ENCODE measurements at regions not wholly inside any gene's neighbourhood (a gene's known extent, or its start where the extent isn't known, plus 50 kb on each side); places are given as distances from the start of the nearest gene placed in this dataset.
A peak's percentile ranks its signal among the peaks of the same experiment; 100 is the strongest.
"Not testable (repeated sequence)": the region's sequence is repeated elsewhere in the genome, so short reads cannot be mapped to it uniquely, and the experiment has no call there.

DNA sequence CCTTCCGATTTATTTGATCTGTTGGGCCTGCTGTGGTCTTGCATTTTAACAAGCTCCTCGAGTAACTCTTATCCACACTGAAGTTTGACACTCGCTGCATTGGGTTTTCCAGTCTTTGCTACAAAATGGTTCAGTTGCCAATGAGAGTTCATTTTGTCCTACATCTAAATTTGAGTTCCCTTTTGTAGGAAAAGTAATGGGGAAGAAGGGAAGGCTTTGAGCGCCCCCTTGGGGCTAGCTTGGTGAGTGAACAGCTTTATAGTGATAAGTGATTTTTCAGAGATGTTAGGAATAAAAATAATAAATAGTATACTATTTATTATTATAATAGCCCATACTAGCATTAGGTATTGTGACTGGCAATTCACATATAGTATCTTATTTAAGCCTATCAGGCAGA, 89.9 kb upstream of the GNAQ start:
- peak; percentile 65 to 75 for DNase-seq

DNA sequence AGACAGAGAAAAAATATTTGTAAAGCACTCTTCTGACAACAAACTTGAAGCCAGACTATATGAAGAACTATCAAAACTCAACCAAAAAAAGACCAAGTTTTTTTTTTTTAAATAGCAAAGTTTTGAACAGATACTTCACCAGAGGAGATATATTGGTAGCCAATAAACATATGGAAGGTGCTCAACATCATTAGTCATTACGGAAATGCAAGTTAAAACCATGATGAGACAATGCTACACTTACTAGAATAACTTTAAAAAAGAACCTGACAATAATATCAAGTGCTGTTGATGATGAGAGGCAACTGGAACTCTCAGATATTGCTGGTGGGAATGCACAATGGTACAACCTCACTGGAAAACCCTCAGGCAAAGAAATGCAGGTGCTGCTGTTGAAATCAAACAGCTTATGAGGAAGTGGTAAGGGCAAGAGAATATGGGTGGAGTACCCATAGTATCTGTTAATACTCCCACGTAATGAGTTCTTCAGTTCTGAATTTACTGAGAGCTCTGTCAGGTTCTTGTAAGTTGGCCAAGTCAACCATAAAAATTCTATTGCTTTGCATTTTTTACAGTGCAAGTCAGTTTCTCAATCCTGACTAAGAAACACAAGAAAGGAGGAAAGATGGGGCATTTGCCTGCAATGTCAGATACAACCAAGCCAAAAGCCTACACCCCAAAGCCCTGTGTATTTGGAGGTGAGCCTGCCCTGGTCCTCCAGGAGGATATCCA, 87.3 kb upstream of the GNAQ start:
- DNase-seq = no peak

DNA sequence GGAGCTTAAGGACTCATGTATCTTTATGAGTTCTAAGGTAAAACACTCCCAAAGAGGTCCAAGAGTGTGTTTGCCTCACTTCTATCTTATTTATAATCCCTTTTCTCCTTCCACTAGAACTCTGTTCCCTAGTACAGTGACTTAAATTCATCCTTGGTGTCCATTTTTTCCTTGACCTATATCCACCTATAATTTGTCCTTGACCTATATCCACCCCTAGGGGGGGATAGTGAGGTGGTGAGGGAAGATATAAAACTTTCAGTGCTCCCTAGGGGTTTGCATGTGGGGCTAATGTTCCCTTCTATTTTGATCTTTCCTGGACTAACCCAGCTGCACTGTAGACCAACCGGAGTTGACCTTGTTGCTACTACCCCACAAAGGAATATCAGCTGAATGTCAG, 83.5 kb upstream of the GNAQ start:
- DNase-seq = no peak

DNA sequence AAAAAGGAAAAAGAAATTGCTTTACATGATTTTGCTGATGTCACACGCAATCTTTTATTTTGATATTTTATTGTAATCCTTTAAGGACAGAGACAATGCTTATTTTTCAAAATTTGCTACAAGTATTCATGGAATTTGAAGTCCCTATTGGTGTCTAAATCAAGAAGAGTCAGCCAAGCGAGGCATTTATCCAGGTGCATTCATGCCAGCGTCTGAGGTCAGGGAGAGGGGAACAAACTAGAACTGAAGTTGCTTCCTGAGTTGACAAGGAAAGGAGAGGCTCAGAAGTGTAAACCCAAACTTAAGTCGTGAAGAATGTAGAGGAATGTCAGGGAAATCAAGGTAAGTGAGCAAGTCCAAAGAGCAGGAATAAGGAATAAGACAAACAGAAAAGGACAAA, 83.0 kb upstream of the GNAQ start:
- DNase-seq = no peak

DNA sequence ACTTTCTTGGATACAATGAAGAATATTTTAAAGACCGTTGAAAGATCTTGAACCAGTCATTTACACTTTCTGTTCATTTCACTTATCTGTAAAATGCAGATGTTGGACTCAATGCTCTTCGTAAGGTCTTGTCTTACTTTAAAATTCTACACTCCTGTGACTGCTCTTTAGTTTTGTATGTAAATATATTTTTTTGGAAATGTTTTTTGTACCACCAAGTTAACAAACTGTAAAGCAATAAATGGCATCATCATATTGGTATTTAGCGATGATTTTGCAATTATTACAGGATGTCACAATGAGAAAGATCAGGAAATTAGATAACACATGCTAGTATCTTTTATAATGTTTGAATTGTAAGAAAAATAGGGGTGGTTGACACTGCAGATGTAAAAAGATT, 80.8 kb upstream of the GNAQ start:
- no peak for DNase-seq

DNA sequence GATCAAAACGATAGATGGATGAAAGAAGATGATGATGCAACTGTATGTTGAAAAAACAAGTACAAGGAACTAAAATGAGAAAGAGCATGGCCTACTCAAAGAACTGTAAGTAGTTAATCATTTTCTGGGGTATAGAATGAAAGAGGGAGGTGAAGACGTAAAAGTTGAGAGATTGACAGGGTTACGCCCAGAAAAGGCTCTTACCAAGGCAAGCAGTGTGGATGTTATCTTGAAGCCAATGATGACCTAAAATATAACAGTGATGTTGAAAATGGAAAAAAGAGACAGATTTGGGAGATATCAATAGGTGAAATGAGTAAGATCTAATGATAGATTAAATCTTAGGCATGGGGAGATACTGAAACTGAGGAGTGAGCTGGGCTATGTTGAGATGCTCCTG, 80.4 kb upstream of the GNAQ start:
- DNase-seq = no peak

DNA sequence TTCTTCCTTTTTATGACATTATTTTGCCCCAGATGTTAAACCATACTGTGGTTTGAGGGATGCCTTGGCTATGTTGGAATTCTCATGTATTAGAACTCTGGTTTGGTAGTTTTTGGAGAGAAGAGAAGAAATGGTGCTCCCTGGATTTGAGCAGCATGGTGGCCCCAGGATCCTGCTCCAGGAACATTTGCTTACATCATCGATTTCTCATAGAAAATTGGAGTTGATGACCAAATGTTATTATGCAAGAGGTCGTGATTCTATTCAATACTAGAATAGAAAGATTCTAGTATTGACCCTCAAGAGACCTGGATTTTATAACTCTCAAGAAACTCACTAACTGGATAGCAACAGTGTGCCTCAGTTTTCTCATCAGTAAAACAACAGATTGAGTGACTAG, 77.5 kb upstream of the GNAQ start:
- DNase-seq = no peak

DNA sequence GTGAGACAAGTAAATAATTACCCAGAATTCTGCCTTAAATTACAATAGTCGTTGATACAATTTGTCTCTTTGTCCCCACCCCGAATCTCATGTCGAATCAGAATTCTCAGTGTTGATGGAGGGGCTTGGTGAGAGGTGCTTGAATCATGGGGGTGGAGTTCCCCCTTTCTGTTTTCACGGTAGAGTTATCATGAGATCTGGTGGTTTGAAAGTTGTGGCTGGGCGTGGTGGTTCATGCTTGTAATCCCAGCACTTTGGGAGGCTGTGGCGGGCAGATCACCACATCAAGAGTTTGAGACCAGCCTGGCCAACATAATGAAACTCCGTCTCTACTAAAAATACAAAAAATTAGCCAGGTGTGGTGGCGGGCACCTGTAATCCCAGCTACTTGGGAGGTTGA, 75.0 kb upstream of the GNAQ start:
- DNase-seq = peak in 1 of 2 donors; percentile 27

DNA sequence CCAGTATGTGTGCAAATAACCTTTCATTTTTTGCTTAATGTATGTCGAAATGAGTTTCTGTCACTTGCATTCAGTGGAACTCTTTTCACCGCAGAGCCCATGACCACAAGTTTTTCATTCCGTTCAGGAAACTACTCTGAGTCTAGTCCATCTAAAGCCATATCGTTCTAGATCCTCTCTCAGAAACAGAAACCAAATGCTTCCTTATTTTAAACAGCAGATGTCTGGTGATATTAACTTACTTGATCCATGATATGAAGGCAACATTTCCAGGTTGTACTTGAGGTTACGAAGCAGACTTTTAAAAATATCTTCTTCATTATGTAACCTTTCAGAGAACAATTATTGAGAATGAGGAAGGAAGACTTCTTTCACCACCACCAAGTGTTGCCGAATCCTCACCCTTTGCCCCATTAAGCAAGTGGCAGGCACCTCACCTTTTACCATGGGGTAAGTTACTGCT, 72.4 kb upstream of the GNAQ start:
- peak in 1 of 2 donors; percentile 24 for DNase-seq

DNA sequence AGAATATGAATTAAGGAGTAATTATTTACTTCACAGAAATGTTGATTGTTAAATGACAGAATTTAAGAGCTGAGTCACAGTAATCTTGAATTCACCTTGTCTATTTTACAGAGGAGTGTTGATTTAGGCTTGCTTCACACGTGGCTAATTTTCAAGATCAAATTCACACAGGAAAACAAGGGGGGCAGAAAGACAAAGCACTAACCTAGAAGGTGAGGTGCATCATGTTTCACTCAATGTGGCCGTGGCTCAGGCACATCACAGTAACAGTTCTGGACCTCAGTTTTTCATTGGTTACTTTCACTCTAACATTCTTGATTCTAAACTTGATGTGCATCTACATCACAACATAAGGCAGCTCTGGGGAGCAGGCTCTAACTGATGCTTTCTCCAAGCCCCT, 69.6 kb upstream of the GNAQ start:
- no peak for DNase-seq

DNA sequence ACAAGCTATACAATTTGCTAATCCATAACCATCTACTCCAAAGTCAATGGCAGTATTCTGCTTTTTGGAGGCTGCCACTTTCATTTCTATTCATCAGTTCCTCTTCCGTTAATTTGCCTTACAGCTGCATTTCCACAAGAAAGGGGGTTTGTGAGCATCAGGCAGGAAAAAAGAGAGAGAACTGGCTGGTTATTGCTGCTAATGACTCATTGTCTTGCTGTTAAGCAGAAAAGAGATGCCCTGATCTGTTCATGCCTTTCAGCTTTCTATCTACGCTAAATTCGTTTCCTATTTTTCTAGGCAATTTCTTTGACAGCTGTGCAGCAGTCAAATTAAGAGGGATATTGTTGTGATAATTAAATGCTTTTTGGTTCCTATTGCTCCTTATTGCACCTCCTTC, 65.9 kb upstream of the GNAQ start:
- DNase-seq = no peak

DNA sequence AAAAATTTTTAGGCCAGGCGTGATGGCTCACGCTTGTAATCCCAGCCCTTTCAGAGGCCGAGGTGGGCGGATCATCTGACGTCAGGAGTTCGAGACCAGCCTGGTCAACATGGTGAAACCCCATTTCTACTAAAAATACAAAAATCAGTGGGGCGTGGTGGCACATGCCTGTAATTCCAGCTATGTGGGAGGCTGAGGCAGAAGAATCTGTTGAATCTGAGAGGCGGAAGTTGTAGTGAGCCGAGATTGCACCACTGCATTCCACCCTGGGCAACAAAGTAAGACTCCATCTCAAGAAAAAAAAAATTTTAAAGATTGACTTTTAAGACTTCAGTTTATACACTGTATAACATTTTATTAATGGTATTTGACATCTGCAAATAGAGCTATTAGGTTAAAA, 60.1 kb upstream of the GNAQ start:
- DNase-seq = no peak

DNA sequence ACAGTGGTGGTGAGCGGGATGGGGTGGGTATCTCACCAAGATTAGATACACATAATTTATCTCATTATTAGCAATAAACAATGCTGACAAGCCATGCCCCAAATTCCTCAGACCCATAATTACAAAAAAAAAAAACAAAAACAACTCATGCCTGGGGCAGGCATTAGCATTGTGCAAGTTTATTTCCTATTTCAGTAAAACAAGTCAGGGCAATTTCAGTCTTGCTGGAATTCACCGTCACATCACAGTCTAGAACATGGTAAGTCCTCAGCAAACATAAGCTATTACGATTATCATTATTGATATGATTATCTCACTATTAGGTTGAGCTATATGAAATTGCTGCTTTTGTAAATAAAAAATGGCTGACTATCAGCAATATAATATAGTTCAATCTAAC, 57.5 kb upstream of the GNAQ start:
- no peak for DNase-seq

DNA sequence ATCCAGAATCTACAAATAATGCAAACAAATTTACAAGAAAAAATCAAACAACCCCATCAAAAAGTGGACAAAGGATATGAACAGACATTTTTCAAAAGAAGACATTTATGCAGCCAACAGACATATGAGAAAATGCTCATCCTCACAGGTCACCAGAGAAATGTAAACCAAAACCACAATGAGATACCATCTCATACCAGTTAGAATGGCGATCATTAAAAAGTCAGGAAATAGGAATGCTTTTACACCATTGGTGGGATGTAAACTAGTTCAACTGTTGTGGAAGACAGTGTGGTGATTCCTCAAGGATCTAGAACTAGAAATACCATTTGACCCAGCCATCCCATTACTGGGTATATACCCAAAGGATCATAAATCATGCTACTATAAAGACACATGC, 56.6 kb upstream of the GNAQ start:
- not testable (repeated sequence) for DNase-seq
